Skeletal muscle satellite cell (primary cell): ENCODE measurements at regions not wholly inside any gene's neighbourhood (a gene's known extent, or its start where the extent isn't known, plus 50 kb on each side); places are given as distances from the start of the nearest gene placed in this dataset.

ENCODE experiments used
- H3K27me3 ChIP-seq: 2 replicates; pipeline ENCODE4 v1.7.0; 2013; ENCODE audit warnings: low read length; ENCODE audit not compliant: control insufficient read depth, insufficient read depth
- H3K36me3 ChIP-seq: 2 replicates; pipeline ENCODE4 v1.7.0; 2013; ENCODE audit warnings: mild to moderate bottlenecking, control low read depth, low read length; ENCODE audit not compliant: insufficient read depth
- H3K4me1 ChIP-seq: 2 replicates; pipeline ENCODE4 v1.7.0; 2013; ENCODE audit warnings: low read length; ENCODE audit not compliant: control insufficient read depth, insufficient read depth
- H3K4me2 ChIP-seq: 2 replicates; pipeline ENCODE4 v1.7.0; 2013; ENCODE audit warnings: mild to moderate bottlenecking, low read length
- H3K4me3 ChIP-seq: 2 replicates; pipeline ENCODE4 v1.7.0; 2013; ENCODE audit warnings: low read length
- H3K9ac ChIP-seq: 2 replicates; pipeline ENCODE4 v1.7.0; 2013; ENCODE audit warnings: mild to moderate bottlenecking, low read depth, low read length, moderate library complexity
- H3K9me3 ChIP-seq: replicated peaks from 2 replicates; pipeline ENCODE4 v1.7.0; 2013; ENCODE audit warnings: mild to moderate bottlenecking, control low read depth, low read length

GRCh38 chr4:100082852-100083251 is 107.4 kb downstream of the DDIT4L start:
- Histone ChIP-seq H3K9me3 (no peaks in the 10 kb centered on the region), H3K27me3 (no peaks in the 10 kb centered on the region), H3K9ac (no peak overlapping the region), H3K36me3 (no peaks in the 10 kb centered on the region), H3K4me1 (no peaks in the 10 kb centered on the region), H3K4me2 (no peak overlapping the region), H3K4me3 (no peak overlapping the region)

GRCh38 chr4:100081491-100081890 is 108.8 kb downstream of the DDIT4L start:
- Histone ChIP-seq H3K36me3 (no peaks in the 10 kb centered on the region), H3K9me3 (no peaks in the 10 kb centered on the region), H3K4me2 (no peak overlapping the region), H3K27me3 (no peaks in the 10 kb centered on the region), H3K9ac (no peak overlapping the region), H3K4me3 (no peak overlapping the region), H3K4me1 (no peaks in the 10 kb centered on the region)

- Histone ChIP-seq H3K9ac (no peak overlapping the region), H3K4me1 (no peaks in the 10 kb centered on the region), H3K4me2 (no peak overlapping the region), H3K4me3 (no peak overlapping the region), H3K36me3 (no peaks in the 10 kb centered on the region), H3K27me3 (no peaks in the 10 kb centered on the region), H3K9me3 (no peaks in the 10 kb centered on the region)
Observed at GRCh38 chr4:100079264-100079663, 111.0 kb downstream of the DDIT4L start.

- H3K4me1 ChIP-seq: no peaks in the 10 kb centered on the region
- no peaks in the 10 kb centered on the region for H3K27me3 ChIP-seq
- no peak overlapping the region for H3K9ac ChIP-seq
- H3K4me3 ChIP-seq: no peak overlapping the region
- no peaks in the 10 kb centered on the region for H3K36me3 ChIP-seq
- H3K9me3 ChIP-seq: no peaks in the 10 kb centered on the region
- H3K4me2 ChIP-seq: no peak overlapping the region
Observed at GRCh38 chr4:100076753-100077152, 113.5 kb downstream of the DDIT4L start.

- Histone ChIP-seq H3K4me2 (no peak overlapping the region), H3K9me3 (no peaks in the 10 kb centered on the region), H3K36me3 (no peaks in the 10 kb centered on the region), H3K9ac (no peak overlapping the region), H3K27me3 (no peaks in the 10 kb centered on the region), H3K4me1 (no peaks in the 10 kb centered on the region), H3K4me3 (no peak overlapping the region)
Observed at GRCh38 chr4:100075486-100076270, 114.6 kb downstream of the DDIT4L start.

- Histone ChIP-seq H3K9me3 (no peaks in the 10 kb centered on the region), H3K36me3 (no peaks in the 10 kb centered on the region)
Observed at GRCh38 chr4:100075056-100075455, 115.2 kb downstream of the DDIT4L start.

GRCh38 chr4:100071506-100071905 is 118.8 kb downstream of the DDIT4L start:
- Histone ChIP-seq H3K36me3 (no peaks in the 10 kb centered on the region), H3K4me1 (no peaks in the 10 kb centered on the region), H3K27me3 (no peaks in the 10 kb centered on the region), H3K4me2 (no peak overlapping the region), H3K4me3 (no peak overlapping the region), H3K9ac (no peak overlapping the region), H3K9me3 (no peaks in the 10 kb centered on the region)

More at GRCh38 chr4:100075056-100075455, 115.2 kb downstream of the DDIT4L start:
- H3K4me3 ChIP-seq: no peak overlapping the region
- H3K27me3 ChIP-seq: no peaks in the 10 kb centered on the region
- H3K4me1 ChIP-seq: no peaks in the 10 kb centered on the region
- H3K9ac ChIP-seq: no peak overlapping the region
- no peak overlapping the region for H3K4me2 ChIP-seq

GRCh38 chr4:100070868-100071267 is 119.4 kb downstream of the DDIT4L start:
- Histone ChIP-seq H3K9ac (no peak overlapping the region), H3K27me3 (no peaks in the 10 kb centered on the region), H3K9me3 (no peaks in the 10 kb centered on the region), H3K4me3 (no peak overlapping the region), H3K4me1 (no peaks in the 10 kb centered on the region), H3K4me2 (no peak overlapping the region), H3K36me3 (no peaks in the 10 kb centered on the region)

- H3K4me3 ChIP-seq: no peak overlapping the region
- H3K4me2 ChIP-seq: no peak overlapping the region
- no peaks in the 10 kb centered on the region for H3K9me3 ChIP-seq
- H3K9ac ChIP-seq: no peak overlapping the region
- H3K36me3 ChIP-seq: no peaks in the 10 kb centered on the region
- no peaks in the 10 kb centered on the region for H3K4me1 ChIP-seq
- no peaks in the 10 kb centered on the region for H3K27me3 ChIP-seq
Observed at GRCh38 chr4:100069207-100069606, 119.1 kb upstream of the H2AZ1 start.

- Histone ChIP-seq H3K4me1 (peaks cover 9% of the 10 kb centered on the region), H3K4me3 (no peak overlapping the region), H3K9me3 (no peaks in the 10 kb centered on the region), H3K9ac (no peak overlapping the region), H3K36me3 (no peaks in the 10 kb centered on the region), H3K4me2 (no peak overlapping the region), H3K27me3 (no peaks in the 10 kb centered on the region)
Observed at GRCh38 chr4:100067255-100067654, 117.2 kb upstream of the H2AZ1 start.

GRCh38 chr4:100063355-100063754 is 113.3 kb upstream of the H2AZ1 start:
- Histone ChIP-seq H3K27me3 (no peaks in the 10 kb centered on the region), H3K9ac (no peak overlapping the region), H3K4me1 (peaks cover 13% of the 10 kb centered on the region), H3K4me3 (no peak overlapping the region), H3K4me2 (peak overlapping the region; percentile 3), H3K36me3 (no peaks in the 10 kb centered on the region), H3K9me3 (no peaks in the 10 kb centered on the region)

GRCh38 chr4:100062921-100063320 is 112.8 kb upstream of the H2AZ1 start:
- H3K36me3 ChIP-seq: no peaks in the 10 kb centered on the region
- no peaks in the 10 kb centered on the region for H3K9me3 ChIP-seq
- H3K9ac ChIP-seq: no peak overlapping the region
- no peak overlapping the region for H3K4me3 ChIP-seq
- peaks cover 13% of the 10 kb centered on the region for H3K4me1 ChIP-seq
- peak overlapping the region; percentile 3 for H3K4me2 ChIP-seq
- no peaks in the 10 kb centered on the region for H3K27me3 ChIP-seq
